H1 (cell line): ENCODE measurements at regions not wholly inside any gene's neighbourhood (a gene's known extent, or its start where the extent isn't known, plus 50 kb on each side); places are given as distances from the start of the nearest gene placed in this dataset.

ENCODE experiments used
- CTCF ChIA-PET: fragments of 300-600 bp; sonication (Branson Sonifier 250); formaldehyde crosslinking; loops from one replicate; lab custom pipeline; 2021; ENCODE audit not compliant: partially characterized antibody; lab: Charles Lee
- POLR2A ChIA-PET: fragments of 300-600 bp; sonication (Branson Sonifier 250); formaldehyde crosslinking; loops from one replicate; lab custom pipeline; 2021; ENCODE audit warnings: inconsistent platforms; ENCODE audit not compliant: partially characterized antibody; lab: Charles Lee
- DNase-seq, 2 experiments: peaks; one replicate each; pipeline versions ENCODE4 v3.0.0 to v3.0.0-alpha.2; 2010 to 2022; ENCODE audit warnings: low spot score in 2 of 2, low read depth in 1 of 2, mixed read lengths in 1 of 2
- FAIRE-seq: peaks from 2 replicates; lab custom pipeline; 2011; peaks lifted over from hg19 to GRCh38; lab: Jason Lieb, UNC
- H2AFZ ChIP-seq: 2 replicates; pipeline ENCODE4 v1.8.1; 2012; ENCODE audit warnings: low read length, inconsistent platforms
- H2AK5ac ChIP-seq: 2 replicates; pipeline ENCODE4 v1.6.1; 2013; ENCODE audit warnings: low read depth, low read length
- H2BK120ac ChIP-seq: replicated peaks from 2 replicates; pipeline ENCODE3; 2013; ENCODE audit warnings: low read depth, low read length, inconsistent platforms
- H2BK12ac ChIP-seq: 2 replicates; pipeline ENCODE4 v1.6.1; 2013; ENCODE audit warnings: low read depth, low read length
- H2BK15ac ChIP-seq: 2 replicates; pipeline ENCODE4 v1.6.1; 2013; ENCODE audit warnings: low read length
- H2BK20ac ChIP-seq: 2 replicates; pipeline ENCODE4 v1.6.1; 2013; ENCODE audit warnings: low read length
- H2BK5ac ChIP-seq: 2 replicates; pipeline ENCODE4 v1.6.1; 2013; ENCODE audit warnings: low read depth, low read length
- H3K14ac ChIP-seq: 2 replicates; pipeline ENCODE4 v1.6.1; 2013; ENCODE audit warnings: inconsistent platforms; ENCODE audit not compliant: insufficient read length
- H3K18ac ChIP-seq: 2 replicates; pipeline ENCODE4 v1.6.1; 2013; ENCODE audit warnings: low read length; ENCODE audit errors: extremely low read depth
- H3K23ac ChIP-seq: 2 replicates; pipeline ENCODE4 v1.6.1; 2013; ENCODE audit warnings: inconsistent platforms; ENCODE audit not compliant: insufficient read length
- H3K23me2 ChIP-seq: 2 replicates; pipeline ENCODE4 v1.6.1; 2013; ENCODE audit warnings: low read depth, low read length
- H3K27ac ChIP-seq: 2 replicates; pipeline ENCODE4 v1.6.1; 2011; ENCODE audit warnings: low read depth, low read length, inconsistent platforms
- H3K27me3 ChIP-seq, 4 experiments: replicated peaks in 1 of 4; 1 replicate in 1 of 4; 2 replicates in 3 of 4; pipeline versions ENCODE4 v1.6.1 to v1.8.1; 2011 to 2013; ENCODE audit warnings: low read length in 3 of 4, mild to moderate bottlenecking in 3 of 4, inconsistent platforms in 2 of 4, mixed read lengths in 2 of 4, moderate library complexity in 1 of 4; ENCODE audit not compliant: control insufficient read depth in 3 of 4, insufficient read depth in 3 of 4; ENCODE audit errors: extremely low read depth in 1 of 4
- H3K36me3 ChIP-seq, 4 experiments: 2 replicates each; pipeline versions ENCODE4 v1.6.1 to v1.8.1; 2011 to 2013; ENCODE audit warnings: mild to moderate bottlenecking in 4 of 4, low read length in 3 of 4, moderate library complexity in 2 of 4, control low read depth in 1 of 4, inconsistent platforms in 1 of 4; ENCODE audit not compliant: insufficient read depth in 4 of 4, control insufficient read depth in 2 of 4
- H3K4ac ChIP-seq: replicated peaks from 2 replicates; pipeline ENCODE3; 2013; ENCODE audit warnings: low read length, low read depth, mixed read lengths, inconsistent platforms; ENCODE audit not compliant: insufficient read length
- H3K4me1 ChIP-seq, 4 experiments: replicated peaks in 1 of 4; 1 replicate in 1 of 4; 2 replicates in 3 of 4; pipeline versions ENCODE4 v1.6.1 to v1.8.1; 2011 to 2013; ENCODE audit warnings: low read length in 3 of 4, inconsistent platforms in 2 of 4, mixed read lengths in 1 of 4; ENCODE audit not compliant: insufficient read depth in 4 of 4, control insufficient read depth in 3 of 4
- H3K4me2 ChIP-seq, 2 experiments: 2 replicates each; pipeline versions ENCODE4 v1.6.1 to v1.8.1; 2011 to 2013; ENCODE audit warnings: low read depth in 2 of 2, low read length in 2 of 2, control low read depth in 1 of 2, inconsistent platforms in 1 of 2, mild to moderate bottlenecking in 1 of 2; ENCODE audit not compliant: insufficient read depth in 1 of 2
- H3K4me3 ChIP-seq, 4 experiments: fragments of 200-600, 300-600 bp in 1 of 4; sonication (generic), shearing (Covaris generic), sonication (Bioruptor Twin) in 1 of 4; 2 replicates each; pipeline versions ENCODE4 v1.5.1 to v1.8.1; 2011 to 2016; ENCODE audit warnings: low read length in 4 of 4, low read depth in 3 of 4, control low read depth in 2 of 4, inconsistent platforms in 2 of 4, mild to moderate bottlenecking in 2 of 4, mixed read lengths in 1 of 4, moderate library complexity in 1 of 4; ENCODE audit not compliant: insufficient read depth in 2 of 4; ENCODE audit errors: extremely low read depth in 1 of 4
- H3K56ac ChIP-seq: replicated peaks from 2 replicates; pipeline ENCODE3; 2013; ENCODE audit warnings: low read depth, mild to moderate bottlenecking, mixed read lengths, low read length, inconsistent platforms; ENCODE audit not compliant: insufficient read length
- H3K79me1 ChIP-seq: 2 replicates; pipeline ENCODE4 v1.6.1; 2013; ENCODE audit warnings: low read depth, low read length, control low read depth
- H3K79me2 ChIP-seq, 2 experiments: 2 replicates each; pipeline versions ENCODE4 v1.6.1 to v1.8.1; 2012 to 2013; ENCODE audit warnings: low read length in 2 of 2, mild to moderate bottlenecking in 2 of 2, inconsistent platforms in 1 of 2; ENCODE audit not compliant: insufficient read depth in 2 of 2, control insufficient read depth in 1 of 2
- H3K9ac ChIP-seq, 4 experiments: replicated peaks in 1 of 4; 1 replicate in 1 of 4; 2 replicates in 3 of 4; pipeline versions ENCODE4 v1.6.1 to v1.8.1; 2011 to 2013; ENCODE audit warnings: low read depth in 3 of 4, low read length in 3 of 4, control low read depth in 2 of 4, mild to moderate bottlenecking in 2 of 4, moderate library complexity in 2 of 4, inconsistent platforms in 1 of 4; ENCODE audit errors: extremely low read depth in 1 of 4
- H3K9me3 ChIP-seq, 2 experiments: 2 replicates each; pipeline versions ENCODE4 v1.6.1 to v1.8.1; 2012 to 2013; ENCODE audit warnings: mild to moderate bottlenecking in 2 of 2, moderate library complexity in 2 of 2, control low read depth in 1 of 2, inconsistent platforms in 1 of 2, low read depth in 1 of 2, low read length in 1 of 2, mixed read lengths in 1 of 2; ENCODE audit not compliant: insufficient read depth in 2 of 2
- H4K20me1 ChIP-seq, 2 experiments: replicated peaks in 1 of 2; 2 replicates each; pipeline versions ENCODE3 to v1.8.1; 2011 to 2013; ENCODE audit warnings: inconsistent platforms in 2 of 2, low read length in 2 of 2, mild to moderate bottlenecking in 1 of 2; ENCODE audit not compliant: insufficient read depth in 2 of 2, control insufficient read depth in 1 of 2
- H4K5ac ChIP-seq: 2 replicates; pipeline ENCODE4 v1.6.1; 2013; ENCODE audit warnings: low read length, low read depth, mixed read lengths, inconsistent platforms; ENCODE audit not compliant: insufficient read length
- H4K8ac ChIP-seq: 2 replicates; pipeline ENCODE4 v1.8.0; 2013; ENCODE audit warnings: mild to moderate bottlenecking, moderate library complexity, low read length, inconsistent platforms; ENCODE audit not compliant: insufficient read depth; ENCODE audit errors: extremely low read depth
- H4K91ac ChIP-seq: replicated peaks from 2 replicates; pipeline ENCODE3; 2013; ENCODE audit warnings: low read length, mixed read lengths, inconsistent platforms; ENCODE audit not compliant: insufficient read length
- ATF3 ChIP-seq: IDR thresholded peaks from 2 replicates; pipeline ENCODE4 v1.6.1; 2011; ENCODE audit warnings: low read depth, mild to moderate bottlenecking, low read length; ENCODE audit not compliant: insufficient read depth
- BCL11A ChIP-seq, 2 experiments: IDR thresholded peaks; one replicate each; pipeline ENCODE4 v1.6.1; 2011; ENCODE audit warnings: low read depth in 2 of 2, low read length in 2 of 2, mild to moderate bottlenecking in 2 of 2
- CBX5 ChIP-seq: fragments of 300-800, 300-1000 bp; sonication (generic); IDR thresholded peaks from 2 replicates; pipeline ENCODE4 v1.7.1; 2016; ENCODE audit warnings: antibody characterized with exemption, low read length, low read depth
- GTF2F1 ChIP-seq: IDR thresholded peaks from 2 replicates; pipeline ENCODE4 v1.6.1; 2012; ENCODE audit warnings: low read depth, low read length, improper control_type of control experiment, borderline replicate concordance
- JUND ChIP-seq: IDR thresholded peaks from 2 replicates; pipeline ENCODE4 v1.6.1; 2011; ENCODE audit warnings: mild to moderate bottlenecking, improper control_type of control experiment, low read length
- MAFK ChIP-seq: IDR thresholded peaks from 2 replicates; pipeline ENCODE4 v1.6.1; 2012; ENCODE audit warnings: low read depth, mild to moderate bottlenecking, improper control_type of control experiment, low read length
- MAX ChIP-seq: IDR thresholded peaks from 2 replicates; pipeline ENCODE4 v1.6.1; 2012; ENCODE audit warnings: inconsistent platforms
- RFX5 ChIP-seq: IDR thresholded peaks from 2 replicates; pipeline ENCODE4 v1.6.1; 2011; ENCODE audit warnings: low read depth, low read length, improper control_type of control experiment, borderline replicate concordance
- SP2 ChIP-seq: IDR thresholded peaks from 2 replicates; pipeline ENCODE4 v1.6.1; 2012; ENCODE audit warnings: mild to moderate bottlenecking, low read length, inconsistent platforms
- SRF ChIP-seq: IDR thresholded peaks from 2 replicates; pipeline ENCODE4 v1.6.1; 2011; ENCODE audit warnings: mild to moderate bottlenecking, low read depth, low read length, moderate library complexity
- TBP ChIP-seq: IDR thresholded peaks from 2 replicates; pipeline ENCODE4 v1.6.1; 2011; ENCODE audit warnings: low read depth, low read length, improper control_type of control experiment
- WGBS, 2 experiments: shearing (Covaris generic) in 1 of 2; methylation state at CpG; one replicate each; pipeline versions ENCODE4 v1.1.6 to v1.1.7; 2013 to 2015; ENCODE audit warnings: low lambda C conversion rate in 2 of 2, mixed read lengths in 2 of 2, inconsistent platforms in 1 of 2, low coverage in 1 of 2, missing lambda C conversion rate in 1 of 2; ENCODE audit not compliant: insufficient replicate concordance in 2 of 2, insufficient coverage in 1 of 2, insufficient read length in 1 of 2; ENCODE audit errors: extremely low coverage in 1 of 2, missing lambda C conversion rate in 1 of 2; 5-methylcytosine and 5-hydroxymethylcytosine counted together
- TF ChIP-seq, protein P1 (sequence below), 3 experiments: IDR thresholded peaks; 1 replicate in 2 of 3; 2 replicates in 1 of 3; pipeline versions ENCODE4 v1.5.1 to v1.6.1; 2011; ENCODE audit warnings: low read length in 3 of 3, mild to moderate bottlenecking in 3 of 3, inconsistent platforms in 2 of 3, low read depth in 1 of 3, moderate library complexity in 1 of 3; ENCODE audit not compliant: insufficient read depth in 1 of 3; ENCODE audit errors: control extremely low read depth in 1 of 3

DNA sequence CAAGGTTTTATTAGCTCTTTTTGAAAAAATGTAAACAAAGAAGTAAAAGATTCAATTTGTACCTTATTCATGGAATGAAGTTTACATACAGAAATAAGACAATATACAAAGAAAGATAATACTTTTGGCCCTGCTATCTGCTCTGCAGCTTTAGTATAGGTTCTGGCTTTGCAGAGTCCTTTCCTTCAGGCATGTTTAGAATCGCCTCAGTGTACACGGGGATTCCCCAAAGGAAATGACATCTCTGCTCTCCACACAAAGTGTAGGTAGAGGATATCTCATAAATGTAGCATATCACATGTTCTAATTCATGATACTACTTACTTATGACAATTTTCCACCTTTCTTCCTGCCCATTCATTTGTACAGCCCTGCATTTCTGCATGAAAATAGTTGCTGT lies 222.6 kb upstream of the DPYD start:
- H3K14ac ChIP-seq: no peak overlapping the region
- no peak overlapping the region for H2BK20ac ChIP-seq
- H3K36me3 ChIP-seq: no peaks in the 10 kb centered on the region
- H3K18ac ChIP-seq: no peak overlapping the region
- no peak overlapping the region for H3K27ac ChIP-seq
- no peak overlapping the region for H2BK5ac ChIP-seq
- no peak overlapping the region for H3K23ac ChIP-seq
- H3K27me3 ChIP-seq: no peaks in the 10 kb centered on the region
- H4K5ac ChIP-seq: no peak overlapping the region
- POLR2A ChIA-PET: no interaction called here
- H4K8ac ChIP-seq: no peak overlapping the region
- H2AFZ ChIP-seq: no peak overlapping the region
- H3K56ac ChIP-seq: no peak overlapping the region
- H3K9me3 ChIP-seq: no peaks in the 10 kb centered on the region
- H3K79me2 ChIP-seq: no peaks in the 10 kb centered on the region
- H3K4me2 ChIP-seq: no peak overlapping the region
- no peak overlapping the region for H2AK5ac ChIP-seq
- DNase-seq (no peak), FAIRE-seq (no peak)
- no peak overlapping the region for H3K4ac ChIP-seq
- H4K20me1 ChIP-seq: no peaks in the 10 kb centered on the region
- CTCF ChIA-PET: no interaction called here
- no peaks in the 10 kb centered on the region for H3K79me1 ChIP-seq
- no peaks in the 10 kb centered on the region for H3K23me2 ChIP-seq
- no peak overlapping the region for H3K4me3 ChIP-seq
- no peak overlapping the region for H2BK120ac ChIP-seq
- H3K9ac ChIP-seq: no peak overlapping the region
- no peak overlapping the region for H2BK15ac ChIP-seq
- 77% methylated on average over 2 of the region's 2 CpGs; no CpG with 5 or more reads in 1 of the 2 experiments for WGBS, 2 experiments
- no peaks in the 10 kb centered on the region for H3K4me1 ChIP-seq
- H2BK12ac ChIP-seq: no peak overlapping the region
- H4K91ac ChIP-seq: no peak overlapping the region
- TF ChIP-seq, protein P1, sequence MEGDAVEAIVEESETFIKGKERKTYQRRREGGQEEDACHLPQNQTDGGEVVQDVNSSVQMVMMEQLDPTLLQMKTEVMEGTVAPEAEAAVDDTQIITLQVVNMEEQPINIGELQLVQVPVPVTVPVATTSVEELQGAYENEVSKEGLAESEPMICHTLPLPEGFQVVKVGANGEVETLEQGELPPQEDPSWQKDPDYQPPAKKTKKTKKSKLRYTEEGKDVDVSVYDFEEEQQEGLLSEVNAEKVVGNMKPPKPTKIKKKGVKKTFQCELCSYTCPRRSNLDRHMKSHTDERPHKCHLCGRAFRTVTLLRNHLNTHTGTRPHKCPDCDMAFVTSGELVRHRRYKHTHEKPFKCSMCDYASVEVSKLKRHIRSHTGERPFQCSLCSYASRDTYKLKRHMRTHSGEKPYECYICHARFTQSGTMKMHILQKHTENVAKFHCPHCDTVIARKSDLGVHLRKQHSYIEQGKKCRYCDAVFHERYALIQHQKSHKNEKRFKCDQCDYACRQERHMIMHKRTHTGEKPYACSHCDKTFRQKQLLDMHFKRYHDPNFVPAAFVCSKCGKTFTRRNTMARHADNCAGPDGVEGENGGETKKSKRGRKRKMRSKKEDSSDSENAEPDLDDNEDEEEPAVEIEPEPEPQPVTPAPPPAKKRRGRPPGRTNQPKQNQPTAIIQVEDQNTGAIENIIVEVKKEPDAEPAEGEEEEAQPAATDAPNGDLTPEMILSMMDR (IDR thresholded peaks at IDR 0.05; ENCODE audit: control extremely low read depth in 1 of 3, insufficient read depth in 1 of 3, low read depth in 1 of 3, low read length in 3 of 3): no peak
- TF ChIP-seq JUND (no peak), MAFK (no peak), ATF3 (no peak), CBX5 (no peak), MAX (no peak), BCL11A (IDR thresholded peaks at IDR 0.05; ENCODE audit: low read depth in 2 of 2, low read length in 2 of 2) (no peak), SP2 (no peak), GTF2F1 (no peak), TBP (no peak), SRF (no peak), RFX5 (no peak)
